ENCODE measurements at regions not wholly inside any gene's neighbourhood (a gene's known extent, or its start where the extent isn't known, plus 50 kb on each side); places are given as distances from the start of the nearest gene placed in this dataset.
"Not testable (repeated sequence)": the region's sequence is repeated elsewhere in the genome, so short reads cannot be mapped to it uniquely, and the experiment has no call there.

DNA sequence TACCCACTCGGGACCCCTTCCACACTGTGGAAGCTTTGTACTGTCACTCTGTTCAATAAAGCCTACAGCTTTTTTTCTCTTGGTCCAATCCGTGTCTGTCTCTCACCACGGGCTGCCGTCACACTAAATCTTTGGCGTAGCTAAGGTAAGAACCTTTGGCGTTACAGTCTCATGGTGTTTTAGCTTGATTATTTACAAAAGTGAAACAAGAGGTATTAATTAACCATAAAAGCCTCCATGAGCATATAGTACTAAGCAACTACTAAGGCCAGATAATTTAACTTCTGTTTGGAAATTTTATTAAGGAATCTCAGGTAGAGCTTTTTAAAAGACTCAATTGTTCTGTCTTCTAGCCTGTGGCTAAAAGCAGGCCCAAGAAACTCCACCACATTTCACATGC, 370.7 kb upstream of the TRPC7 start (continued):
- TF ChIP-seq JUNB (IDR thresholded peaks at IDR 0.05; ENCODE audit: unreplicated experiment) (no peak), ETS1 (IDR thresholded peaks at IDR 0.05) (no peak), CREB1 (CRISPR knock-in tag; IDR thresholded peaks at IDR 0.05; ENCODE audit: low read depth) (no peak), POLR2AphosphoS5 (IDR thresholded peaks at IDR 0.05; ENCODE audit: low read depth) (no peak), EZH2phosphoT487 (IDR thresholded peaks at IDR 0.05; ENCODE audit: unreplicated experiment) (no peak), NANOG (IDR thresholded peaks at IDR 0.05; ENCODE audit: borderline replicate concordance) (no peak), ZNF331 (CRISPR knock-in tag; IDR thresholded peaks at IDR 0.05; ENCODE audit: low read depth) (no peak), STAT1 (IDR thresholded peaks at IDR 0.05; ENCODE audit: unreplicated experiment) (no peak), ZNF114 (CRISPR knock-in tag; IDR thresholded peaks at IDR 0.05) (no peak)

- H3K4me3 ChIP-seq; H3K27ac ChIP-seq (ENCODE audit: low read depth); DNase-seq (ENCODE audit: low spot score); H3K4me2 ChIP-seq; H3K27ac Mint-ChIP-seq; H3K79me2 ChIP-seq (replicated peaks; ENCODE audit: insufficient read depth); H3K27me3 ChIP-seq (ENCODE audit: insufficient read depth); H3K4me3 Mint-ChIP-seq; H3F3A ChIP-seq (replicated peaks; ENCODE audit: low read depth); H3K27me3 Mint-ChIP-seq (ENCODE audit: insufficient read depth, low read depth, poor library complexity); H3K36me3 ChIP-seq (ENCODE audit: insufficient read depth); H4K20me1 ChIP-seq (replicated peaks; ENCODE audit: insufficient read depth); ATAC-seq; H3K9me2 ChIP-seq (ENCODE audit: insufficient read depth): not testable (repeated sequence)
- Histone ChIP-seq H3K4me1 (ENCODE audit: insufficient read depth) (peaks cover 10% of the 10 kb centered on the region; the same call in 1 of the 2 replicates), H2AFZ (0 out of 2 replicates have a peak overlapping the region, but pooled peaks have one; percentile 14)
- H3K9me3 Mint-ChIP-seq, result peaks cover 22% of the 10 kb centered on the region
- peaks cover 35% of the 10 kb centered on the region for H3K36me3 Mint-ChIP-seq (ENCODE audit: low read depth)
- H3K4me1 Mint-ChIP-seq, result peaks cover 21% of the 10 kb centered on the region
Observed at GRCh38 chr5:136735611-136736010, 370.3 kb upstream of the TRPC7 start.

DNA sequence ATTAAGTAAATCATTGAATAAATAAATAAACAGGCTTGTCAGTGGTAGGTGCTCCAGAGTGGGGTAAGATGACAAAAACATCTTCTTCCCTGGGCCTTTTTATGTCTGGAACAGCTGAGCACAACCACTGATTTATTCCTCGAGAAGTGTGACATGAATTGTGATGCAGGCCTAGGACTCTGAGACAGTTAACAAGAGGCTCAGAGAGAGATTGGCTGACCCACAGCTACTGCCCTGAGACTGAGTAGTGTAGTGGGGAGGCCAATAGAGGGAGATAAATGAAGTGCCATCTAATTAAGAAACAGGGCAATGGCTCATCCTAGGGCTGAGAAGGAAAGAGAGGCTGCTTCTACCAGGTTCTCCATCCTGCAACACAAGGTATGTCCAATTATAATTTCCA, 369.3 kb upstream of the TRPC7 start:
- H3K4me1 Mint-ChIP-seq, result peaks cover 23% of the 10 kb centered on the region
- no peak overlapping the region for H2AFZ ChIP-seq
- no peak overlapping the region for H3K4me2 ChIP-seq
- H3K27me3 ChIP-seq (ENCODE audit: insufficient read depth), result no peaks in the 10 kb centered on the region
- peaks cover 31% of the 10 kb centered on the region for H3K36me3 Mint-ChIP-seq (ENCODE audit: low read depth)
- DNase-seq (ENCODE audit: low spot score) (no peak), ATAC-seq (peak; percentile 83)
- H3K4me3 Mint-ChIP-seq, result no peak overlapping the region
- no peaks in the 10 kb centered on the region for H3F3A ChIP-seq (replicated peaks; ENCODE audit: low read depth)
- no peak overlapping the region for H3K27ac Mint-ChIP-seq
- no peaks in the 10 kb centered on the region for H4K20me1 ChIP-seq (replicated peaks; ENCODE audit: insufficient read depth)
- H3K4me3 ChIP-seq, result no peak overlapping the region
- no peaks in the 10 kb centered on the region for H3K9me2 ChIP-seq (ENCODE audit: insufficient read depth)
- peaks cover 4% of the 10 kb centered on the region for H3K27me3 Mint-ChIP-seq (ENCODE audit: insufficient read depth, low read depth, poor library complexity)
- H3K4me1 ChIP-seq (ENCODE audit: insufficient read depth), result peaks cover 10% of the 10 kb centered on the region; the same call in 1 of the 2 replicates
- no peaks in the 10 kb centered on the region for H3K36me3 ChIP-seq (ENCODE audit: insufficient read depth)
- H3K9me3 Mint-ChIP-seq, result peaks cover 22% of the 10 kb centered on the region
- no peaks in the 10 kb centered on the region for H3K79me2 ChIP-seq (replicated peaks; ENCODE audit: insufficient read depth)
- TF ChIP-seq CTCF (conservative IDR thresholded peaks at IDR 0.05; ENCODE audit: low read depth in 2 of 2), result 0 out of 4 replicates have a peak, but pooled peaks of 1 of the 2 experiments have one; percentile 11
- no peak for TF ChIP-seq POLR2AphosphoS5 (IDR thresholded peaks at IDR 0.05; ENCODE audit: low read depth)
- H3K27ac ChIP-seq (ENCODE audit: low read depth), result no peak overlapping the region

Data from GM23338 (cell line).